ENCODE measurements at regions not wholly inside any gene's neighbourhood (a gene's known extent, or its start where the extent isn't known, plus 50 kb on each side); places are given as distances from the start of the nearest gene placed in this dataset.

GRCh38 chr2:2906091-2906490 is 471.5 kb downstream of the EIPR1 start:
- CTCF ChIA-PET (ENCODE audit: unreplicated experiment), result no interaction called here
- no peak for DNase-seq (ENCODE audit: low spot score)
- no peaks in the 10 kb centered on the region for H3K9me2 ChIP-seq (ENCODE audit: insufficient read depth, low read length)
- H3K4me2 ChIP-seq (ENCODE audit: low read length), result no peak overlapping the region
- POLR2A ChIA-PET, result no interaction called here
- no peaks in the 10 kb centered on the region for H3K9me3 ChIP-seq (ENCODE audit: low read length)
- TF ChIP-seq CTCF (conservative IDR thresholded peaks at IDR 0.05; ENCODE audit: low read length) (no peak), EZH2phosphoT487 (IDR thresholded peaks at IDR 0.05; ENCODE audit: borderline replicate concordance, low read depth, low read length) (no peak)
- H3K36me3 ChIP-seq (ENCODE audit: insufficient read depth, low read length), result no peaks in the 10 kb centered on the region
- no peaks in the 10 kb centered on the region for H4K20me1 ChIP-seq (ENCODE audit: insufficient read depth, low read length)
- no peak overlapping the region for H3K27ac ChIP-seq (ENCODE audit: low read depth, low read length, poor library complexity, severe bottlenecking)
- H3K4me3 ChIP-seq (ENCODE audit: low read depth, low read length, poor library complexity, severe bottlenecking), result no peak overlapping the region
- intact Hi-C loops (cut with micrococcal nuclease; ENCODE audit: unreplicated experiment), result no loop called here
- no peaks in the 10 kb centered on the region for H3K79me2 ChIP-seq (ENCODE audit: insufficient read depth, low read depth, low read length)
- no peak overlapping the region for H2AFZ ChIP-seq (ENCODE audit: low read length)
- BruUV-seq (replicated peaks), result no TSS peak
- H3K4me1 ChIP-seq (ENCODE audit: insufficient read depth, low read length, poor library complexity, severe bottlenecking), result peaks cover 13% of the 10 kb centered on the region

DNA sequence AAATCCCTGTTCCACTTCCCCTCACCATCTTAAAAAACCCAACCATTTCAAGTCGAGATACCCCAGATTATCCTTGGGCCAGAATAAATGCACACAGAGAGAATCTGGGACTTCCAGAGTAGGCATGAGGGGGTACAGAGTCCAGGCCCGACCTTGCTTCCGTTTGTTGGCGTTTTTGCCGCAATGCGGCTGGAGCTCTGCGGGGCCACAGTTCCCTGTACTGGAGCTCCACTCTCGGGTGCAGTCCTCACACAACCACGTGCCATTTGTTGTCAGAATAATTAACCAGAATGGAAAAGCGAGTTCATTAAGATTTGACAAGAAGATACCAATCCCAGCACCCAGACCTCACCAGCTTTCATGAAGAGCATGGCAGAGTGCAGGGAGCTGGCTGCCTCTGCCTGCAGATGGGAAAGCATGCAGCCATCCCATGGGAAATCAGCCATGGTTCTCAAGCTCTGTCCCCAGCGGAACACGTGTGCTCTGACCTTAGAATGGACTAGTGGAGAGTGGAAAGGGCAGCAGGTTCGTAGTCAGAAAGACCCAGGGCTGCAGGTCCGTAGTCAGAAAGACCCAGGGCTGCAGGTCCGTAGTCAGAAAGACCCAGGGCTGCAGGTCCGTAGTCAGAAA is 472.8 kb downstream of the EIPR1 start:
- Histone ChIP-seq H3K27ac (ENCODE audit: low read depth, low read length, poor library complexity, severe bottlenecking) (no peak overlapping the region), H4K20me1 (ENCODE audit: insufficient read depth, low read length) (no peaks in the 10 kb centered on the region), H3K36me3 (ENCODE audit: insufficient read depth, low read length) (no peaks in the 10 kb centered on the region), H3K4me1 (ENCODE audit: insufficient read depth, low read length, poor library complexity, severe bottlenecking) (peaks cover 26% of the 10 kb centered on the region), H3K9me2 (ENCODE audit: insufficient read depth, low read length) (no peaks in the 10 kb centered on the region), H3K4me3 (ENCODE audit: low read depth, low read length, poor library complexity, severe bottlenecking) (no peak overlapping the region), H3K9me3 (ENCODE audit: low read length) (no peaks in the 10 kb centered on the region), H2AFZ (ENCODE audit: low read length) (no peak overlapping the region), H3K79me2 (ENCODE audit: insufficient read depth, low read depth, low read length) (no peaks in the 10 kb centered on the region), H3K4me2 (ENCODE audit: low read length) (no peak overlapping the region)
- CTCF ChIA-PET (ENCODE audit: unreplicated experiment), result no interaction called here
- DNase-seq (ENCODE audit: low spot score), result no peak
- intact Hi-C loops (cut with micrococcal nuclease; ENCODE audit: unreplicated experiment), result no loop called here
- BruUV-seq (replicated peaks), result no TSS peak
- POLR2A ChIA-PET, result interaction anchor here (0.6 to 2.4 kb wide), 2 partner anchors 7 to 48 kb away, joined by 5 read pairs; no protein-coding TSS in a partner anchor
- TF ChIP-seq CTCF (conservative IDR thresholded peaks at IDR 0.05; ENCODE audit: low read length), result no peak
- no peak for TF ChIP-seq EZH2phosphoT487 (IDR thresholded peaks at IDR 0.05; ENCODE audit: borderline replicate concordance, low read depth, low read length)

DNA sequence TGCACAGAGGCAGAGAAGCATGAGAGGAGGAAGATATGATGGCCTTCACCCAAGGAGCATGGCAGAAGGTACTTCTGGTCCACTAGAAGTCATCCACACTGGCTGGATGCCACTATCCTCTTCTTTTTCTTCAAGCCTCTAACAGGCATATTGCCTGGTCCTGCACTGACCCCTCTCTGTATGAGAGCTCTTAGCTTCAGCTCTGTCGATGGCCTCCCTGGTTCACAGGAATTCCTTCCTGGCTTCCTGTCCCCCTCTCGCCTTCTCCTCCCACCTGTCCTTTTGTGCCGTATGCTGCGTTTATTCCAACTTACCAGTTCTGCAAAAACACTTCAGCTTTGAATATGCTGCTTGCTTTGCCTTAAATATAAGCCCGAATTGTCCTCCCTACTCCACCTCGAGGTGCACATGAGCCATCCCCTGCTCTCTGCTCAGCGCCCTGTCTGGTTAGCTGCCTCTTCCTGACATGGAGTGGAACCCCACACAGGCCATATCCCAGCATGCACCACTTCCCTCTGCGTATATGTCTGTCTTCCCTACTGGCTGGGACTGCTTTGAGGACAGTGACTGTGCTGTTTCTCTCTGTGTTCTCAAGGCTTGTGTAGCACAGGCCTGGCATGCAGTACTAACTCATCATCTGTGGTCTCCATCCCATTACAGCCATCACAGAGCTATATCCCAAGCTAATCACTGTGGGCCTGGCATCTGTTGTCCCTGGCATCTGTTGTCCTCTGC is 474.9 kb downstream of the EIPR1 start:
- DNase-seq (ENCODE audit: low spot score), result no peak
- H3K9me2 ChIP-seq (ENCODE audit: insufficient read depth, low read length), result no peaks in the 10 kb centered on the region
- POLR2A ChIA-PET, result interaction anchor here (2.4 kb wide), 1 partner anchor 10 kb away, joined by 5 read pairs; no protein-coding TSS in a partner anchor
- H3K36me3 ChIP-seq (ENCODE audit: insufficient read depth, low read length), result no peaks in the 10 kb centered on the region
- peak overlapping the region; percentile 93; the same call in 1 of the 2 replicates for H2AFZ ChIP-seq (ENCODE audit: low read length)
- H4K20me1 ChIP-seq (ENCODE audit: insufficient read depth, low read length), result no peaks in the 10 kb centered on the region
- no peak overlapping the region for H3K4me2 ChIP-seq (ENCODE audit: low read length)
- no peaks in the 10 kb centered on the region for H3K79me2 ChIP-seq (ENCODE audit: insufficient read depth, low read depth, low read length)
- H3K9me3 ChIP-seq (ENCODE audit: low read length), result no peaks in the 10 kb centered on the region
- intact Hi-C loops (cut with micrococcal nuclease; ENCODE audit: unreplicated experiment), result no loop called here
- H3K27ac ChIP-seq (ENCODE audit: low read depth, low read length, poor library complexity, severe bottlenecking), result no peak overlapping the region
- CTCF ChIA-PET (ENCODE audit: unreplicated experiment), result no interaction called here
- BruUV-seq (replicated peaks), result no TSS peak
- peaks cover 42% of the 10 kb centered on the region for H3K4me1 ChIP-seq (ENCODE audit: insufficient read depth, low read length, poor library complexity, severe bottlenecking)
- TF ChIP-seq EZH2phosphoT487 (IDR thresholded peaks at IDR 0.05; ENCODE audit: borderline replicate concordance, low read depth, low read length) (no peak), CTCF (conservative IDR thresholded peaks at IDR 0.05; ENCODE audit: low read length) (no peak)
- no peak overlapping the region for H3K4me3 ChIP-seq (ENCODE audit: low read depth, low read length, poor library complexity, severe bottlenecking)
